ENCODE measurements at regions not wholly inside any gene's neighbourhood (a gene's known extent, or its start where the extent isn't known, plus 50 kb on each side); places are given as distances from the start of the nearest gene placed in this dataset.

DNA sequence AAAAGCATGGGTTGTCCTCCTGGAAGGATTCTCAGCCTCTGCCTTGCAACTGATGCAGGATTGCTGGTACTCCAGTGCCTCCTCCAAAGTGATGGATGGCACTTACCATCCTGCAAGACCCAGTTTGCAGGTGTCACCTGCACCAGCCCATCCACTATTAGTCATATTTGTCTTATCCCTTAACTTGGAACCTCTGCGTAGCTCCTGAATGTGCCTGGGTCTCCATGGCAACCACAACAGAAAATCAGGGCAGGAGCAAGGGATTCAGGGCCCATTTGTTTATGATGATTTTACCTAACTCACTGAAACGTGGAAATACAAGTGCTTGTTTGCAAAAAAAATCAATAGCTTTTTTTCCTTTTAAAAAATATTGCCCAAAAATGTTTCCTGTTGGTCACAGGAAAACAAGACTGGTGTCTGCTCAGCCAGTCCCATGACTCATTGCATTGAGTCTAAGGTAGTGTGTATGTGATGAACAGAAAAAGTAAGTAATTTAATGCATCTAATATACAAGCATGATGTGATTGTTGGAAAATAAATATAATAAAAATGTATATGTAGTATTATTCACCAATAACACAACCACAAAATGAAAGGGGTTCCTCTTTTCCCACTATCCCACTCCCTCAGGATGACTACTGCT lies 1196.3 kb upstream of the TMEM132C start:
- no peak overlapping the region for H3K4me3 ChIP-seq (ENCODE audit: low read length)
- DNase-seq (ENCODE audit: low read depth, low spot score): no peak

DNA sequence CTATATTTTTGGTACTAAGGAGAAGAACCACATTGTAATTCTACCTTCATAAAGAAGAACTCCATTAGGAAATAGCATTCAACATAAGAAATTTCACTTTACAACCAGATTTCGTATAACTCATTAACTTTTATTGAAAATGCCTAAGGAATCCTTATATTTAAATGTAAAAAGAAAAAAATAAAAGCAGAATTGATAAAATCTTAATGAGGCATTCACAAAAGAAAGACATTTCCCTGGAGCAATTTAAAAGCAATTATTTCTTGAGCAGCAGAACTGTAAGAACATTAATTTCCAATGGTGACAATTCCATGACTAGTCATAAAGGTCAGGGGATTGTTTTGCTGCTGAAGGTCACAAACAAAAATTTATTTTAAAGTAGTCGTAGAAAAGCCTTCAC lies 1192.8 kb upstream of the TMEM132C start:
- no peak overlapping the region for H3K4me3 ChIP-seq (ENCODE audit: low read length)
- no peak for DNase-seq (ENCODE audit: low read depth, low spot score)

DNA sequence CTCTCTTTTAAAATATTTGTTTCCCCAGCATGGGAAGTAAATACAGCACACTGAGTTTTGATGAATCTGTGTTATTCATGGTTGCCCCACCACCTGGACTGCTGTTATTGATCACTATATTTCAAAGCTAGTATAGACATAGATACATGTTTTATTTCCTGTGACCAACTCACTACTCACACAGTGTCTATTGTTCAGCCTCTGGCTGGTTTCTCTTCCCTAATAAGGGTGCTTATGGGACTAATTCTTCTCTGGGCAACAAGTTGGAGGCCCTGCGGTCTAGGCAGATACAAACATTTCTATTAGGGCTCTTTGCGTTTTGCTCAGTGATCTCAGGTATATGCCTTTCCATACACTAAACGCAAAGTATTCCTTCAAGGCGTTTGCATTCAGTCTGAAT lies 1191.0 kb upstream of the TMEM132C start:
- H3K4me3 ChIP-seq (ENCODE audit: low read length): no peak overlapping the region
- DNase-seq (ENCODE audit: low read depth, low spot score): no peak

DNA sequence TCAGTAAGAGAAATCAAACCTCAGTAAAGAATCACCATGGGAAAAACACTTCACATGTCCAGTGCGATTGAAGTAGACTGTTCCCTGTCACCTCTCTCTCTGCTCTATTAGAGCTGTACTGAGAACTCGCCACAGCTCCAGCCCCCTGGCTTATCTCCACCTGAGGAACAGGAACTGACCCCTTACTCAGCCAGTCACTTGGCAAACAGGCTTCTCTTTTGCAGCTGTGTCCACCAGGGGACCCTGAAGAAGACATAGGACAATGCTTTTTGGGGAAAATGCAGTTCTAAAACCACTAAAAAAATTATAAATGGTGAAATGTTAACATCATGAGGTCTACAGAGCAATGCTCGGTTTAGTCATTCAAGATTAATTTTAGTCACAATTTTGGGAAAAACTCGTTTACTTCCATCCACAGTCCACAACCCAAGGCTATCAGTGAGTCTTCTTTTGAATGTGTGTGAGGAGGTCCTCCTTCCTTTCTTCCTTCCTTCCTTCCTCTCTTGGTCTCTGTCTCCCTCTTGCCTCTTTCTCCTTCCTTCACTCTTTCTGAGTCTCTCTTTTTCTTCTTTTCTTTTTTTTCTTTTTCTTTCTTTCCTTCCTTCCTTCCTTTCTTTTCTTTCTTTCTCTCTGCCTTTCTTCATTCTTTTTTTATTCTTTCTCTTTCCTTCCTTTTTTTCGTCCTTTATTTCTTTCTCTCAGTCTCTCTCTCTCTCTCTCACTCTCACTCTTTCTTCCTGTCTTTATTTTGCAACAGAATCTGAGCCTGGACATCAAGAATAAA lies 1189.5 kb upstream of the TMEM132C start:
- no peak for DNase-seq (ENCODE audit: low read depth, low spot score)

DNA sequence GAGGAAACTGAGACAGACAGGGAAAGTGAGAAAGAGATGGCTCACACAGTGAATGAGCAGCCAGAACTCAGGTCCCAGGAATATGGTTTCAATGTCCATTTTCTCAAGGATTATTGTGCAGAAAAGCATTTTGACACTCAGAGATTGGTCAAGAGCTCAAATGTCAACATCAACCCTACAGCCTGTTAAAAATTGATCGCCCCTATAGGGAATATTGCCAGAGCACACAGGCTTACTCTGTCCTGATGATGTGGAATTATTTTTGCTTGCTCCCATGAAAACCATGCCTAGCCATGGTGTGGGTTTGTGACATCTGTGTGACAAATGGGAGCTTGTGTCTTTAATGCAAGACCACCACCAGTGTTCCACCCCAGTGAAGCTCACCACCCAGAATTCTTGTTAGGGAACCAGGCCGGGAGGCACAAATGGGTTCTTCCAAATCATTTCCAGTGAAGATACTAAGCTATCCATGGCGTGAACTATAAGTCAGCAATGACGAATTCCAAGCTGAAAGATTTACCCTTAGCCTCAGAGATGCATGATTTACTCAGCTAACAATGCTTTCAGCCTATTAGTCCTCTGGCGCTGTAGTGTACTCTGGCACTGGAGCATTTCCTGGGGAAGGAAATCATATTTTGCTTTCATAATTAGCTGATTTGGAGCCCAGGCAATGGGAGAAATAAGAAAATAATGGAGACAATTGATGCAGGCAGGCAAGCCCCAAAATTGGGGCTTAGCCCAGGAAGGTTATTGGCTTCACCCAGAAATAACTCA lies 1188.2 kb upstream of the TMEM132C start:
- H3K4me3 ChIP-seq (ENCODE audit: low read length): no peak overlapping the region
- DNase-seq (ENCODE audit: low read depth, low spot score): no peak

More for the DNA sequence above, 1189.5 kb upstream of the TMEM132C start:
- no peak overlapping the region for H3K4me3 ChIP-seq (ENCODE audit: low read length)

DNA sequence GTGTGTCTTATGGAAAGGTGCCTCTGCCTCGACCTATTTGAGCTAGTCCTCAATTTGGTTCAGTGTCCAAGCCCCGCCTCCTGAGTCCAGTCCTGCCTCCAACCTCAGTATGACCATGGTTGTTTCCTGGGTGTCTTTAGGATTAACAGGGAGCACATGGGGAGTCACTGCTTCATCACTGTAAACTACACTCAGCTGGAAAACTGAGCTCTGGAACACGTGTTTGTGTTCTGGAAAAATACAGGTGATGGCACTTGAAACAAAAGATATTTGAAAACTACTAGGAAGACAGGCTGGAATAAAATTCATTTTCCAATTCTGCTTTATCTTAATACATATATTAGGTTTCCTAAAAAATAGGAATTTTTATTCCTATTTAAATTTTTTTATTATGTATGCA lies 1187.3 kb upstream of the TMEM132C start:
- no peak overlapping the region for H3K4me3 ChIP-seq (ENCODE audit: low read length)
- no peak for DNase-seq (ENCODE audit: low read depth, low spot score)

DNA sequence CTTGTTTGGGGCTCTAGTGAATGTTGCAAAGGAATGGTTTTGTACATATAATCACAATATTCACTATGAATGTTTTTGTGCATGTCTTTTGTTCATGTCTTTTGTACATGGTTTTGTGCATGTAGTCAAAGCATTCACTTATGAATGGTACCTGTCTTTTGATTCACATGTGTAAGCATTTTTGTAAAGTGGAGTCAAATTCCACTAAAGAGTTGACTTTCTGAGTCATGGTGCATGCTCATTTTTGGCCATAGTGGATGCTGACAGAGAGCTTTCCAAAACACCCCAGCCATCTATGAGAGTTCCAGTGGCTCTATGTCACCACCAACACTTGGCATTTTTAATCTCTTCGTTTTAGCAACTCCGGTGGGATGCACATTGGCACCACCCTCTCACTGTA lies 1185.9 kb upstream of the TMEM132C start:
- H3K4me3 ChIP-seq (ENCODE audit: low read length): no peak overlapping the region
- no peak for DNase-seq (ENCODE audit: low read depth, low spot score)

DNA sequence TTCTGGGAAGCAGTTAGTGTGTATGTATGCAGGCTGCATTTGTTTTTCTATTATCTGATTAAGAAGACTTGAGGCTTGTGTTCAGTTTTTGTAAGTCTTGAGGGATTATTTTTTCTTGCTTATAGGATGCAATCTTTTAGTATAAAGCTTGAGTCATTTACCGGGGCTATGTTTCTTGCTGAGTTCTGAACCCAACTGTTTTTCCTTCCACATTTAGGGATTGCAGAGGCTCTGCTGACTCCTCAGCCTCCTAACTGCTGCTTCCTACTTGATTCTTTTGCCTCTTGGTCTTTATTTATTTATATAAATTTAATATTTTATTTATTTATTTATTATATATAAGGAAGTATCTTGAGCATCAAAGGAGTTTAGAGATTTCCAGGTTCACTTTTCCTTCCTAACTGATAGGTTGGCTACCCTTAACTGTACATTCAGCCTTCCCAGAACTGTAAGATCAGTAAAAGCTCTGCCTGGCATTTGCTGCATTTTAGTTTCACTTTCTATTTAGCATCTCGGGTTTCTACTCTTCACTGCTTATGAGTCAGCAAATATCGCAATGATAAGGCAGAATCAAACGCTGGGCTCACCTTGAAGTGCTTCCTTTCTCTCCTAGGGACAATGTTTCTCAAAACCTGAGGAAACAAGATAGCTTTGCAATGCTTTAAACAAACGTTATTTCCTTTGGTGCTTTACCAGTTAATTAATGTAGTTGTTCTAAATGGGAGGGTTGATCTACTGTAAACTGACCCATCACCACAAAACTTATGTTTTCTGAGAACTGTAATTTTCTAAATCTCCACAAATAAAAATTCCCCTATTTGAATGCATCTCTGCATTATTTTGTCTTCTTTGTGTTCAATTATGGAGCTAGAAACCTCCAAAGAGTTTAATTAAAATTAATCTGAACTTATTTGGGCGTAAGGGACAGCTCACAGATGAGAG lies 1183.7 kb upstream of the TMEM132C start:
- peak; percentile 83 for DNase-seq (ENCODE audit: low read depth, low spot score)
- peak overlapping the region; percentile 39 for H3K4me3 ChIP-seq (ENCODE audit: low read length)

DNA sequence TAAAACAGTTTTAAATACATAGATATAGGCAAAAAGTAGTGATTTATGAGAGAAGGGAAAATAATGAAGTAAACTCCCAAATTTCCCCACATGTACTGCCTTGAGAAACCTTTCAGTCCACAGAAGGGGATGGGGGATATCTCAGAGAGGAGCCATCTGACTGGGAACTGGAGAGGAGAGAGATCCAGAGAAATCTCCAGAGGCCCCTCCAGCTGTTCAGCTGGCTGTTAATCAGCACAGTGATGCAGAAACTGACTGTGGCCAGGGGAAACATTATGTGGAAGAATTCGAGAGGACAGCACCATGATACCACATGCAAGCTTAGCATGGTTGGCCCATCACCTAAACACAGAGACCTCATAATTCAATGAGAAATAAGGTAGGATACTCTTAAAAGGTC lies 1165.9 kb upstream of the TMEM132C start:
- DNase-seq (ENCODE audit: low read depth, low spot score): no peak
- no peak overlapping the region for H3K4me3 ChIP-seq (ENCODE audit: low read length)

DNA sequence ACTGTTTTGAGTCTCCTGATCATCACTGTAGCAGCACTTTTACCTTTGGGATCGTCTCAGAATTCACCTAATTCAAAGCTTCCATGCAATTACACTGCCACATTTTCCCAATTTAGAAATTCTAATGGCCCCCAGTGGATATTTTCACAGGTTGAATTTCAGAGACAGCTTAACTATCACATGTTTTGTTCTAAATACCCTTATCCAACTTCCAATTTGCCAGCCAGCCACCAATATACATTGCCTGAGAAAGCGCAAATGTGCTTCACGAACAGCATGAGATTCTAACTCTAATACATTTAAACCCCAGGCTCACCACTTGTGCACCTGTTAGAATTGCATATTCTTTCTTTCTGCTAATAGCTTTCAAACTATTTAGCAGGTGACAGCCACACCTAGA lies 1160.9 kb upstream of the TMEM132C start:
- DNase-seq (ENCODE audit: low read depth, low spot score): no peak
- H3K4me3 ChIP-seq (ENCODE audit: low read length): no peak overlapping the region

DNA sequence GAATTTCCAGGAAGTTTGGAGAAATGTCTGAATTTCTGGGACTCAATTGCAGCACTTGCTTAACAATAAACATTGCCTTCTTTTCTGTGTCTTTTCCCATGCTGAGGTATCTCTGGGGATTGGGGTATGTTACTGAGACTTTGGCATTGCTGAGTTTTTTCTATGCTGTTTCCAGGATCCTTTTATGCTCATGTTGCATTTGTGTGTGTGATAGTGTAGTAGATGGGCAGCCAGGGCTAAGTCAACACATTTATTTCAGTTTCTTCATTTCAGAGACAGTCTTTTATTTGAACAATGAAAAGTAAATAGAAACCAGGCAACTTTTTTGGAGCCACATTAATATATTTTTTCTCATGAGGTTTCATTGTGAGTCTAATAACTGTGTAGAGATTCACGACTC lies 1160.3 kb upstream of the TMEM132C start:
- no peak overlapping the region for H3K4me3 ChIP-seq (ENCODE audit: low read length)
- no peak for DNase-seq (ENCODE audit: low read depth, low spot score)

DNA sequence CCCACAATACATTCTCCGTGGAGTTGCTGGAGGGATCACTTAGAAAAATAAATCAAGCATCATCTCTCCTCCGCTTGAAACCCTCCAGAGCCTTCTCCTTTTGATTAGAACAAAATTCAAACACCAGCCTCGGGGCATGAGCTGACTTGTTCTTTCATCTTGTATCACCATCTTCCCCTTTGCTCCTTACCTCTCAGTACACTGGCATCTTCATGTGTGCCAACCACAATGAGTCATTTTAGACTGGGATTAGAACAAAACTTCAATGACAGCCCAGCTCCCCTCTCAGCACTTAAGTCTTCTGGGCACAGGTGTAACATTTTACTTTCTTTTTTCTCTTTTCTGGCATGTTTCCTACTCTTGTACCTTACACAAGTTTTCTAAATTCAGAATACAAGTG lies 1159.2 kb upstream of the TMEM132C start:
- peak; percentile 11 for DNase-seq (ENCODE audit: low read depth, low spot score)
- H3K4me3 ChIP-seq (ENCODE audit: low read length): no peak overlapping the region

DNA sequence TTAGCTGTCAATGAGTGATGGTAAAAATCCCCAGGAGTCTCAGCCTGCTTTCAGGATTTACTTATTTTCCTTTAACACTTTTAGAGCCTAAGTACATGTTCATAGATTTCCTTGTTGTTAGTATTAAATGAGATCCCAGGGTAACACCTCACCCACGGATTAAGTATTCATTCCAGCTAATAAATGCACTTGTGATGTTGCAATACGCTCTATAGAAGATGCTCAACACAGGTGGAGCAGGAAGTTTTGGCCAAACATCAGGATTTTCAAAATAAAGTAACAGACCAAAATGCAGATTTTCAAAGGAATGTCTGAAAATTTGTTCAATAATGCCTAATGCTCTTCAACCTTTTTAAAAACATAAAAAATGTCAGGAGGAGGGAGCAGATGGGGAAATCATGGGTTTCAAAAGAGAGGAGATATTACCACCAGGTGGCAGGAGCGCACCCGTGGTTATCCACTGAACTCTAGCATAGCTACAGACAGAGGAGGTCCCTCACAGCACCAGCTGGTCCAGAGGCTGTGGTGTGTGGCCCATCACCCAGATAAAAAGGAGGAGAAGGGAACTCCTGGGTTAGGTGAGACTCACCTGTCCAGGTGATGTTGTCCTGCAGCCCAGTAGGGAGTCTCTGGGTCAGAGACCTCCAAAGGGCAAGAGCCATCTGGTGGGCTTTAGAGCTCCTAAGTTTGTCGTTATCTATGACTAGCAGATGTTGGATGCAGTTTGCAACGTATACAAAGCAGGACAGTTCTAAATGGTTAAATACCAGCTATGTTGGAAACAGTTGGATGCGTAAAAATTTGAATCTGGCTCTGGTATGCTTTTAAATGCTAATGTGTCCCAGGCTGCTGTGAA lies 1158.4 kb upstream of the TMEM132C start:
- peak; percentile 25 for DNase-seq (ENCODE audit: low read depth, low spot score)
- no peak overlapping the region for H3K4me3 ChIP-seq (ENCODE audit: low read length)

DNA sequence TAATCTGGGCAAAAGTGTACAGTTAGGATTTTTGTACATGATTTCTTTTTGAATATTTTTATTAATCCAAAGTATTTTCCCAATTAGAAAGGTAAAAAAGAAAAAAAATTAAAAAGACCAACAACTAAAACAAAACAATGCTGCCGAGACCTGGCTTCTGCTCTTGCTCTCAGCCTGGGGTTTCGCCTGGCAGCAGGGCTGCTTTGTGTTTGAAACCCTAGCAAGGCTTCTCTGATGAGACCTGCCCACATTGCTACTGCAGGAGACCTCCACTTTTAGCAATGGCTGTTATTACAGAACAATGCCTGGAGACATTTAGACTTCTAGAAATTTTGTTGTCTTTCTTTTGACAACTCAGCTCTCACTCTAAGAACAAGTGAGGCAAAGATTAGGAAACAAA lies 1153.0 kb upstream of the TMEM132C start:
- no peak for DNase-seq (ENCODE audit: low read depth, low spot score)
- no peak overlapping the region for H3K4me3 ChIP-seq (ENCODE audit: low read length)

DNA sequence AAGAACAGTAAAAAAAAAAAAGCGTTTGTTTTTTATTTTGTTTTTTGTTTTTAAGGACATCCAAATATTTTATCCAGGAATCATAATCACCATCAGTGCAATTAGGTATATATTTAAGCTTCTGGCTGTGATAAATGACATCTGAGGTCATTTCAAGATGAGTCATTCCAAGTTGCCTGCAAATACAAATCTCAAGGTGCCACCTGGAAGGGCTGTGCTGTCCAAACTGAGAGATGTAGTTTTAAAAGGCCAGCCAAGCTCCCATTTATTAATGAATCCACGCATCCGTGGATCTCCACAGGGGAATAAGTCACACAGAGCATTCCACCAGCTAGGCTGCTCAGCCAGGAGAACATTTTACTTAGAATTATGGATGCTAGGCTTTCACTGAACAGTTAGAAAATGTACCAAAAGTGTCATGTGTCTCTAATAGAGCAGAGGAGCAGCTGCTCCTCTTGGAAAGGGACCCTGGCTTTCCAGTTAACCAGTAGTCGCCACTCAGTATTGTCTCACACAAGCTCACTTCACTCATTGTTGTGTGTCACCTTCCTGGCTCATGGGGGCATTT lies 1151.4 kb upstream of the TMEM132C start:
- no peak overlapping the region for H3K4me3 ChIP-seq (ENCODE audit: low read length)
- no peak for DNase-seq (ENCODE audit: low read depth, low spot score)

DNA sequence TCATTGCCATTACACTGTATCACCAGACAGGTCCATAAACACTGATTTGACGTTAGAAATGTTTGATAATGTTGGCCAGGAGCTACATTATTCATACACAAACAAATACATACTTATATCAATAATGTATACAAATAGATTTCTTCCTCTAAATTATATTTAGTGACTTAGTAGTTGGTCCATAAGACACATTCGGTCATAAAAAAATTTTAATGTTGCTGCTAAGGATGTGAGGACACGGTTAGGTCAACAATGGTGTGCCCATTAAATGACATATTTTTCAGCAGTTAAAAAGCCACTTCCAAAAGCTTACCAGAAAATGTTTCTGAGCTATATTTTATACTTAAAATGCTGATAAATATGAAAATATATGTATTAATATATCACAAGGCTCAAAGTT lies 1148.7 kb upstream of the TMEM132C start:
- H3K4me3 ChIP-seq (ENCODE audit: low read length): no peak overlapping the region
- DNase-seq (ENCODE audit: low read depth, low spot score): no peak

DNA sequence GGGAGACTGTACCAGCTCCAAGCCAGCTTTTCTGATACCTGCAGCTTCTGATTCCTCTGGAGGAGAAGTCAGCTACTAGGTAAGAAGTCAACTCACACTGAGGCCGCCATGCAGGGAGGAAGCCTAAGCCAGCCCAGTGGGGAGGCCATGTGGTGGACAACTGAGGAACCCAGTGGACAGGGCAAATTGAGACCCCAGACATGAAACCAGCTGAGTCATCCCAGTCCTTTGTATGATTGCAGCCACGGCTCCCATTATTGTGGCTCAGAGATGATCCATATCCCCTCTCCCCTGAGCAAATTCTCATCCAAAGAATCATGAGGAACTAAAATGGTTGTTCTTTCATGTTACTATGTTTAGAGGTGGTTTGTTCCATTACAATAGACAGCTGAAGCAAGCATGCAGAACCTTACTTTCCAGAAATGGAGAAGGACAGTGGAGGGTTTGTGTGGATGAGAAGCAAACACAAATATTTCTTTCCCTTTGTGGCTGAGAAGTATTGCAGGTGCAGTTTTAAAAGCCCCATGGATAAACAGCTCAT lies 1147.3 kb upstream of the TMEM132C start:
- no peak for DNase-seq (ENCODE audit: low read depth, low spot score)
- H3K4me3 ChIP-seq (ENCODE audit: low read length): no peak overlapping the region

DNA sequence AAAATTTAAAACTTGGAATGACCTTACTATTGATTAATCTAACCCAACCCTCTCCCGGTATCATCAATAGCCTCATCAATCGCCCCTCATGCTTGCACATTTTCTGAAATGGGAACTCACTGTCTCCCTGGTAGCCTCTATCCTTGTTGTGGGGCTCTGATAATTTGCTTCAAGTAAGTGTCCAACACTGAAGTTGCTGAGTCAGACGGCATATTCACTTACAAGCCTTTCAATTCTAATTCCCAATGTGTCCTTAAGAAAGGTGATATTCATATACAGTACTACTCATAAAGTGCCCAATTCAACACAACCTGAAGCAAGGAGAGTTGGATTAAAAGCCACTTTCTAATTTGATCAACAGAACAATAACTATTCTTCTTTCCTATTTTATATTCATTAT lies 1146.1 kb upstream of the TMEM132C start:
- DNase-seq (ENCODE audit: low read depth, low spot score): no peak
- H3K4me3 ChIP-seq (ENCODE audit: low read length): no peak overlapping the region

Data from Jurkat, Clone E6-1 (cell line).